Stimulated activated CD8-positive, alpha-beta memory T cell treated with anti-CD3 and anti-CD28 coated beads, Interleukin-12 subunit alpha, Interleukin-12 subunit beta, amount 100 ng/mL, for 4 hours (primary cell): ENCODE measurements at regions not wholly inside any gene's neighbourhood (a gene's known extent, or its start where the extent isn't known, plus 50 kb on each side); places are given as distances from the start of the nearest gene placed in this dataset.
"Not testable (repeated sequence)": the region's sequence is repeated elsewhere in the genome, so short reads cannot be mapped to it uniquely, and the experiment has no call there.

Source experiments
- DNase-seq: peaks from one replicate; pipeline ENCODE4 v3.0.0-alpha.2; 2020; ENCODE audit warnings: low read depth

GRCh38 chr14:38062223-38062622 lies 145.5 kb upstream of the SSTR1 start:
- not testable (repeated sequence) for DNase-seq

GRCh38 chr14:38063711-38064320 lies 143.9 kb upstream of the SSTR1 start:
- DNase-seq, result no peak

- DNase-seq, result peak; percentile 22
These were observed 142.5 kb upstream of the SSTR1 start for GRCh38 chr14:38065106-38065762.

GRCh38 chr14:38070061-38070588 lies 137.6 kb upstream of the SSTR1 start:
- DNase-seq, result no peak

- no peak for DNase-seq
These were observed 134.1 kb upstream of the SSTR1 start for GRCh38 chr14:38073641-38074040.

GRCh38 chr14:38074081-38074480 lies 133.6 kb upstream of the SSTR1 start:
- DNase-seq, result no peak

GRCh38 chr14:38074754-38075153 lies 132.9 kb upstream of the SSTR1 start:
- no peak for DNase-seq

GRCh38 chr14:38078393-38078792 lies 129.3 kb upstream of the SSTR1 start:
- no peak for DNase-seq

GRCh38 chr14:38079268-38079667 lies 128.4 kb upstream of the SSTR1 start:
- no peak for DNase-seq

GRCh38 chr14:38079886-38080285 lies 127.8 kb upstream of the SSTR1 start:
- DNase-seq, result no peak

- DNase-seq, result no peak
These were observed 127.0 kb upstream of the SSTR1 start for GRCh38 chr14:38080696-38081095.

- DNase-seq, result no peak
These were observed 124.7 kb upstream of the SSTR1 start for GRCh38 chr14:38083039-38083438.

GRCh38 chr14:38089123-38089522 lies 118.6 kb upstream of the SSTR1 start:
- DNase-seq, result no peak

- no peak for DNase-seq
These were observed 117.2 kb upstream of the SSTR1 start for GRCh38 chr14:38090506-38090905.

GRCh38 chr14:38098074-38098836 lies 109.4 kb upstream of the SSTR1 start:
- DNase-seq, result no peak

- DNase-seq, result no peak
These were observed 106.0 kb upstream of the SSTR1 start for GRCh38 chr14:38101679-38102078.

GRCh38 chr14:38103542-38104225 lies 104.0 kb upstream of the SSTR1 start:
- DNase-seq, result no peak

GRCh38 chr14:38105106-38105702 lies 102.5 kb upstream of the SSTR1 start:
- no peak for DNase-seq

- no peak for DNase-seq
These were observed 100.5 kb upstream of the SSTR1 start for GRCh38 chr14:38107216-38107631.

- DNase-seq, result no peak
These were observed 99.0 kb upstream of the SSTR1 start for GRCh38 chr14:38108681-38109080.

- no peak for DNase-seq
These were observed 97.4 kb upstream of the SSTR1 start for GRCh38 chr14:38110258-38110657.

GRCh38 chr14:38111046-38111445 lies 96.7 kb upstream of the SSTR1 start:
- no peak for DNase-seq
